ENCODE measurements at regions not wholly inside any gene's neighbourhood (a gene's known extent, or its start where the extent isn't known, plus 50 kb on each side); places are given as distances from the start of the nearest gene placed in this dataset.

- TF ChIP-seq YY1 (IDR thresholded peaks at IDR 0.05; ENCODE audit: insufficient read depth, insufficient read length), result no peak
- TF ChIP-seq SUZ12 (IDR thresholded peaks at IDR 0.05; ENCODE audit: extremely low read depth, insufficient read depth, insufficient read length), result no peak
- TF ChIP-seq ZNF274 (IDR thresholded peaks at IDR 0.05; ENCODE audit: low read depth, low read length), result no peak
Observed at GRCh38 chr9:129423216-129423615, 197.7 kb downstream of the C9orf50 start.
